ENCODE measurements at regions not wholly inside any gene's neighbourhood (a gene's known extent, or its start where the extent isn't known, plus 50 kb on each side); places are given as distances from the start of the nearest gene placed in this dataset.

DNA sequence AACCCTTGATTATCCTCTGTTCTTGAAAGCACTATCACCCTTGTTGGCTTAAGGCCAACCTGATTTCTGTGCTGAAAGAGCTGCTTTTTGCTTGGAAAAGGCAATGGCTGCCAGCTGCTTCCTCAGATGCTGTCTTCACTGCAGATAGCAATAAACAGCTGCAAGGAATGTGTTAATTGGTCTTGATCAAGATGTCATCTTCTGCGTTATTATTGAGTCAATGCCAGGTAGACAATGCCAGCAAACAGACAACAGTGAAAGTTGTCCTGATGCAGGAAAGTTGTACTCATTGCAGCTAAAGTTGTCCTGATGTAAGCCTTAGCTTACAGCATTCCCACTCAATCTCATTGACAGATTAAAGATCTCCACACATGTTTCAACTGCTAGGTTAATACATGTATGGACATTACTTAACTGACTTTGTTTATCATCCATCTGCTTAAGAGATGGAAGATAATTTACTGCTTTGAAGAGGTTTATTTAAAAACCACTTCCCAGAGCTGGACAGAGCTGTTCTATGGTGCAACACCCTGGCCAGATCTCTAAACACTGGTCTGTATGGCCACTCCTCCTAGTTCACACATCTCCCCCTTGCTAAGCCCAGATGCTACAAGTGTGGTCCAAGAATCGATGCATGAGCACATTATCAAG lies 251.0 kb upstream of the MCTP2 start:
- FAIRE-seq (no peak), ATAC-seq (no peak), DNase-seq (ENCODE audit: low read depth, low spot score) (no peak)
- H3K9ac ChIP-seq (ENCODE audit: control insufficient read depth, insufficient read depth, low read length), result no peak overlapping the region
- H3K9me3 ChIP-seq (replicated peaks; ENCODE audit: control insufficient read depth, insufficient read depth, low read length), result no peaks in the 10 kb centered on the region
- intact Hi-C loops (cut with micrococcal nuclease; ENCODE audit: unreplicated experiment) (no loop called here), in situ Hi-C loops (cut with MboI) (no loop called here)
- no peak overlapping the region for H3K4me3 ChIP-seq
- no TSS peak for BruUV-seq (replicated peaks)
- H3K27me3 ChIP-seq (replicated peaks in 1 of 2; ENCODE audit: control insufficient read depth in 2 of 2, insufficient read depth in 2 of 2, low read length in 1 of 2), result no peaks in the 10 kb centered on the region
- H3K36me3 ChIP-seq (ENCODE audit: control insufficient read depth in 2 of 2, insufficient read depth in 2 of 2, low read length in 1 of 2), result no peaks in the 10 kb centered on the region
- POLR2A ChIA-PET, result interaction anchor here (0.7 kb wide), 1 partner anchor 763 kb away, joined by 4 read pairs; no protein-coding TSS in a partner anchor
- TF ChIP-seq TCF3 (IDR thresholded peaks at IDR 0.05; ENCODE audit: borderline replicate concordance, insufficient read depth, low read depth, low read length) (no peak), HCFC1 (IDR thresholded peaks at IDR 0.05; ENCODE audit: low read length) (no peak), CHD1 (IDR thresholded peaks at IDR 0.05; ENCODE audit: low read depth, low read length) (no peak)
- TF ChIP-seq, protein P1, sequence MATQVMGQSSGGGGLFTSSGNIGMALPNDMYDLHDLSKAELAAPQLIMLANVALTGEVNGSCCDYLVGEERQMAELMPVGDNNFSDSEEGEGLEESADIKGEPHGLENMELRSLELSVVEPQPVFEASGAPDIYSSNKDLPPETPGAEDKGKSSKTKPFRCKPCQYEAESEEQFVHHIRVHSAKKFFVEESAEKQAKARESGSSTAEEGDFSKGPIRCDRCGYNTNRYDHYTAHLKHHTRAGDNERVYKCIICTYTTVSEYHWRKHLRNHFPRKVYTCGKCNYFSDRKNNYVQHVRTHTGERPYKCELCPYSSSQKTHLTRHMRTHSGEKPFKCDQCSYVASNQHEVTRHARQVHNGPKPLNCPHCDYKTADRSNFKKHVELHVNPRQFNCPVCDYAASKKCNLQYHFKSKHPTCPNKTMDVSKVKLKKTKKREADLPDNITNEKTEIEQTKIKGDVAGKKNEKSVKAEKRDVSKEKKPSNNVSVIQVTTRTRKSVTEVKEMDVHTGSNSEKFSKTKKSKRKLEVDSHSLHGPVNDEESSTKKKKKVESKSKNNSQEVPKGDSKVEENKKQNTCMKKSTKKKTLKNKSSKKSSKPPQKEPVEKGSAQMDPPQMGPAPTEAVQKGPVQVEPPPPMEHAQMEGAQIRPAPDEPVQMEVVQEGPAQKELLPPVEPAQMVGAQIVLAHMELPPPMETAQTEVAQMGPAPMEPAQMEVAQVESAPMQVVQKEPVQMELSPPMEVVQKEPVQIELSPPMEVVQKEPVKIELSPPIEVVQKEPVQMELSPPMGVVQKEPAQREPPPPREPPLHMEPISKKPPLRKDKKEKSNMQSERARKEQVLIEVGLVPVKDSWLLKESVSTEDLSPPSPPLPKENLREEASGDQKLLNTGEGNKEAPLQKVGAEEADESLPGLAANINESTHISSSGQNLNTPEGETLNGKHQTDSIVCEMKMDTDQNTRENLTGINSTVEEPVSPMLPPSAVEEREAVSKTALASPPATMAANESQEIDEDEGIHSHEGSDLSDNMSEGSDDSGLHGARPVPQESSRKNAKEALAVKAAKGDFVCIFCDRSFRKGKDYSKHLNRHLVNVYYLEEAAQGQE (IDR thresholded peaks at IDR 0.05; ENCODE audit: low read depth, low read length), result no peak
- H4K20me1 ChIP-seq (ENCODE audit: control insufficient read depth, insufficient read depth), result no peaks in the 10 kb centered on the region
- no peak overlapping the region for H3K27ac ChIP-seq (ENCODE audit: control insufficient read depth, insufficient read depth)
- 4% methylated on average over 2 of the region's 2 CpGs for WGBS (ENCODE audit: insufficient coverage, insufficient replicate concordance, low lambda C conversion rate, missing lambda C conversion rate)
- CTCF ChIA-PET, result no interaction called here
- SMC1A ChIA-PET (ENCODE audit: uncharacterized antibody, unreplicated experiment), result no interaction called here
- H3K4me1 ChIP-seq (ENCODE audit: control insufficient read depth, insufficient read depth, low read length), result no peaks in the 10 kb centered on the region
- no peak overlapping the region for H2AFZ ChIP-seq (ENCODE audit: control insufficient read depth, low read depth, low read length)
- H3K4me2 ChIP-seq (ENCODE audit: control insufficient read depth, insufficient read depth), result no peak overlapping the region
- RAD21 ChIA-PET (ENCODE audit: unreplicated experiment), result no interaction called here
- no peaks in the 10 kb centered on the region for H3K79me2 ChIP-seq (ENCODE audit: control insufficient read depth, insufficient read depth, low read length)

Measured in GM12878 (cell line).